ENCODE measurements at regions not wholly inside any gene's neighbourhood (a gene's known extent, or its start where the extent isn't known, plus 50 kb on each side); places are given as distances from the start of the nearest gene placed in this dataset.

- no peak for TF ChIP-seq CTCF (IDR thresholded peaks at IDR 0.05; ENCODE audit: insufficient read depth, low read depth, low read length, missing control alignments)
- DNase-seq (ENCODE audit: low read depth), result no peak
- H3K4me3 ChIP-seq (ENCODE audit: low read depth, low read length), result no peak overlapping the region
These were observed 180.2 kb upstream of the TSC22D1 start for GRCh38 chr13:44756276-44756810.

DNA sequence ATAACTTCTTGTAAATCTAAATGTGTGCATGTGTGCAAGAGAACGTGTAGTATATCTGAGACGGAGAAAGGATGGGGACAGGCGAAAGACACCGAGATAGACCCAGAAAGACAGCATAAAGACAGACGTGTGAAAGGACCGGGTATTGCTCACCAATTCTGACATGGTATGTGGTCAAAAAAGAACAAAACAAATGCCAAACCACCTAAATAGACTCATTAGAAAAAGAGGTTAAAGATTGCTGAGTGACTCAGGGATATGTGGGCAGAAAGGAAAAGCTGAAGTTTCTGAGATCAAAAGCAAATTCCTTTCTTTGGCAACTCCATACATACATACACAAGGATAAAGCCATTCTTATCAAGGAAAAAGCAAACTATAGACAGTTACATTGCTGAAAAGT lies 179.7 kb upstream of the TSC22D1 start:
- no peak for TF ChIP-seq CTCF (IDR thresholded peaks at IDR 0.05; ENCODE audit: insufficient read depth, low read depth, low read length, missing control alignments)
- DNase-seq (ENCODE audit: low read depth), result no peak
- no peak overlapping the region for H3K4me3 ChIP-seq (ENCODE audit: low read depth, low read length)

GRCh38 chr13:44752164-44752563 lies 176.0 kb upstream of the TSC22D1 start:
- no peak for DNase-seq (ENCODE audit: low read depth)
- no peak for TF ChIP-seq CTCF (IDR thresholded peaks at IDR 0.05; ENCODE audit: insufficient read depth, low read depth, low read length, missing control alignments)
- no peak overlapping the region for H3K4me3 ChIP-seq (ENCODE audit: low read depth, low read length)

GRCh38 chr13:44750630-44751029 lies 174.5 kb upstream of the TSC22D1 start:
- no peak for DNase-seq (ENCODE audit: low read depth)
- TF ChIP-seq CTCF (IDR thresholded peaks at IDR 0.05; ENCODE audit: insufficient read depth, low read depth, low read length, missing control alignments), result no peak
- H3K4me3 ChIP-seq (ENCODE audit: low read depth, low read length), result no peak overlapping the region

- DNase-seq (ENCODE audit: low read depth), result no peak
- no peak for TF ChIP-seq CTCF (IDR thresholded peaks at IDR 0.05; ENCODE audit: insufficient read depth, low read depth, low read length, missing control alignments)
These were observed 173.8 kb upstream of the TSC22D1 start for GRCh38 chr13:44749906-44750305.

DNA sequence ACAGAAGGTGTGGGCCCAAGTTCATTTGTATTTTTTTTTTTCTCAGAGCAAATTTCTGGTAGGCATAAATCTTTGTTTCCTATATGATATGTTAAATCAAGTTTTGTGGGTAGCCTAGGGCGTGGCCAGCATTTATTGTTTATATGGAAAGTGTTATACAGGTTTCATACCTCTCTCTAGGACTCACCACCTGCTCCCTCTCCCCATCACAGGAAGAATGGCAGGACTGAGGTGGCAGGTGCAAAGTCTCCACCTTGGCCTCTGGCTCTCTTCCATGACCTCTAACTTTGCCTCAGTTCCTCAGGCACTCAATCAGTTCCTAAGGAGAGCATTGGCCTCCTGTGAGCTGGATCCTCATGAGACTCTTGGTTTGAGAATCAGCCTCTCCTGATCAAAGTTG lies 172.3 kb upstream of the TSC22D1 start:
- TF ChIP-seq CTCF (IDR thresholded peaks at IDR 0.05; ENCODE audit: insufficient read depth, low read depth, low read length, missing control alignments), result no peak
- no peak for DNase-seq (ENCODE audit: low read depth)

More at GRCh38 chr13:44749906-44750305, 173.8 kb upstream of the TSC22D1 start:
- H3K4me3 ChIP-seq (ENCODE audit: low read depth, low read length), result no peak overlapping the region

DNA sequence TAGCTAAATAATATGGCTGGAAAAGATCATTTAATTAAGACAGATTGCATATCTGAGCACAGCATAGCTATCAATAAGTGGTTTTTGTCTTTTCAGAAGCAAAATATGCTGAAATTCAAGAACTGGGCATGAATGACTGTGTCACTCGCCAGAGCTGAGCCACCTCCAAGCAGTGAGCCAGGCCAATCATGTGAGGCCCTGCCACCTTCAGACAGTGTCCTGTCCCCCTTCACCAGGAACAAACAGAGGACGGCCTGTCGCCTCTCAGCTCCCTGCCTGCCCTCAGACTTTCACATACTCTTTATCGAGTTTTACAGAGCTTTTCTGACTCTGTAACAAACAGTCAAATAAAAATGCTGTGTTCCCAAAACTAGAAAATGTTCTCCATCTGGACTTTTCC lies 171.0 kb upstream of the TSC22D1 start:
- no peak for DNase-seq (ENCODE audit: low read depth)
- TF ChIP-seq CTCF (IDR thresholded peaks at IDR 0.05; ENCODE audit: insufficient read depth, low read depth, low read length, missing control alignments), result no peak
- no peak overlapping the region for H3K4me3 ChIP-seq (ENCODE audit: low read depth, low read length)

More for the DNA sequence above, 172.3 kb upstream of the TSC22D1 start:
- no peak overlapping the region for H3K4me3 ChIP-seq (ENCODE audit: low read depth, low read length)
